ENCODE measurements at regions not wholly inside any gene's neighbourhood (a gene's known extent, or its start where the extent isn't known, plus 50 kb on each side); places are given as distances from the start of the nearest gene placed in this dataset.
"Not testable (repeated sequence)": the region's sequence is repeated elsewhere in the genome, so short reads cannot be mapped to it uniquely, and the experiment has no call there.

DNA sequence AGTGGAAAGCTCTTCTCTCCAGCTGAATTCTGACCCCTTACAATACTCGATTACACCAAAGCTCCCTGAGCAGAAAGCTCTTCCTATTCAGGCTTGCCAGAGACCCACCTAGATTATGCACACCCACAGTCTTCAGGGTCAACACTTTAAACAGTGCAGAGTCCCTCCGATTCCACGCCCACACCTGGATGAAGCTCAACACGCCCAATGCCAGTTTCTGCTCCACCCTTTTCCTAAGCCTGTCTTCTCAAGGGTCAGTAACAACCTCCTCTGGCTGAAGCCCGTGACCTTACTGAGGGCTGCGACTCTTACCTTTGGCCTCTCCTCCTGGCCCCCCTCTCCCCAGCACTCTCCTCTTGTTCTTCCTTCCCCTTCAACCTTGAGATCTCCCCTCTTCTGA is 492.0 kb upstream of the SALL3 start:
- CTCF ChIA-PET: no interaction called here
- DNase-seq (ENCODE audit: extremely low spot score): no peak
- POLR2A ChIA-PET: no interaction called here
- no peak for TF ChIP-seq CTBP1 (IDR thresholded peaks at IDR 0.05; ENCODE audit: borderline replicate concordance)
- TF ChIP-seq, protein P1, sequence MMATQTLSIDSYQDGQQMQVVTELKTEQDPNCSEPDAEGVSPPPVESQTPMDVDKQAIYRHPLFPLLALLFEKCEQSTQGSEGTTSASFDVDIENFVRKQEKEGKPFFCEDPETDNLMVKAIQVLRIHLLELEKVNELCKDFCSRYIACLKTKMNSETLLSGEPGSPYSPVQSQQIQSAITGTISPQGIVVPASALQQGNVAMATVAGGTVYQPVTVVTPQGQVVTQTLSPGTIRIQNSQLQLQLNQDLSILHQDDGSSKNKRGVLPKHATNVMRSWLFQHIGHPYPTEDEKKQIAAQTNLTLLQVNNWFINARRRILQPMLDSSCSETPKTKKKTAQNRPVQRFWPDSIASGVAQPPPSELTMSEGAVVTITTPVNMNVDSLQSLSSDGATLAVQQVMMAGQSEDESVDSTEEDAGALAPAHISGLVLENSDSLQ (IDR thresholded peaks at IDR 0.05): no peak

GRCh38 chr18:78492064-78492812 is 487.4 kb upstream of the SALL3 start:
- no peak for DNase-seq (ENCODE audit: extremely low spot score)
- POLR2A ChIA-PET: no interaction called here
- TF ChIP-seq, protein P1 (IDR thresholded peaks at IDR 0.05): no peak
- TF ChIP-seq L3MBTL2 (conservative IDR thresholded peaks at IDR 0.05): no peak
- TF ChIP-seq ELF4 (IDR thresholded peaks at IDR 0.05): no peak
- no peak for TF ChIP-seq NFRKB (IDR thresholded peaks at IDR 0.05)
- no peak for TF ChIP-seq FOXK2 (IDR thresholded peaks at IDR 0.05)
- TF ChIP-seq TARDBP (IDR thresholded peaks at IDR 0.05): no peak
- TF ChIP-seq LEF1 (IDR thresholded peaks at IDR 0.05; ENCODE audit: borderline replicate concordance): no peak
- no peak for TF ChIP-seq ZNF384 (IDR thresholded peaks at IDR 0.05)
- no peak for TF ChIP-seq FOXA1 (IDR thresholded peaks at IDR 0.05)
- TF ChIP-seq BHLHE40 (IDR thresholded peaks at IDR 0.05; ENCODE audit: borderline replicate concordance): no peak
- TF ChIP-seq ARNT (IDR thresholded peaks at IDR 0.05): no peak
- TF ChIP-seq SP1 (IDR thresholded peaks at IDR 0.05): no peak
- TF ChIP-seq SUZ12 (IDR thresholded peaks at IDR 0.05): no peak
- no peak for TF ChIP-seq FOXM1 (IDR thresholded peaks at IDR 0.05; ENCODE audit: borderline replicate concordance)
- TF ChIP-seq HDGF (IDR thresholded peaks at IDR 0.05; ENCODE audit: borderline replicate concordance): no peak
- no peak for TF ChIP-seq CTBP1 (IDR thresholded peaks at IDR 0.05; ENCODE audit: borderline replicate concordance)
- CTCF ChIA-PET: no interaction called here

DNA sequence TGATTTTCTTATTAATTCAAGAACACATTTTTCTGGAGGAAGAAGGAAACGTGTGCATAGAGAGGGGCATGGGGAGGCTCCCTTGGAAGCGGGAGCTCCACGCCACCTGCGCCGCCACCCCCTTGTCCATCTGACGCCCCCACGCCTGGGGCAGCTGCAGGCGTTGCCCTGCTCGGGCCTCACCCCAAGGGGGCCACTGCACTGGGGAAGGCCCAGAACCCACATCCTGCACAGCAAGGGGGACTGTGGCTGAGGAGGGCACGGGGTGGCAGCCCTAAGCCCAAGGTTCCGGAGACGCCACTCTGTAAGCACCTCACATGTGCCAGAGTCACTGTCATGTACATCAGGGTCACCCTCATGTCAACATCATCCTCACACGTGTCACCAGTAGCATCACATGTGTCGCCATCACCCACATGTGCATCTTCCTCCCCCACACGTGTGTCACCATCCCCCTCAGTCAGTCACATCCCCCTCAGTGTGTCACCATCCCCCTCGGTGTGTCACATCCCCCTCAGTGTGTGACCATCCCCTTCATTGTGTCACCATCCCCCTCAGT is 486.7 kb upstream of the SALL3 start:
- ChIA-PET CTCF (no interaction called here), POLR2A (no interaction called here)
- TF ChIP-seq NFRKB (IDR thresholded peaks at IDR 0.05) (no peak), ZNF384 (IDR thresholded peaks at IDR 0.05) (no peak), CTBP1 (IDR thresholded peaks at IDR 0.05; ENCODE audit: borderline replicate concordance) (no peak), TARDBP (IDR thresholded peaks at IDR 0.05) (no peak), FOXA1 (IDR thresholded peaks at IDR 0.05) (no peak), ELF4 (IDR thresholded peaks at IDR 0.05) (no peak), LEF1 (IDR thresholded peaks at IDR 0.05; ENCODE audit: borderline replicate concordance) (no peak), SUZ12 (IDR thresholded peaks at IDR 0.05) (no peak), SP1 (IDR thresholded peaks at IDR 0.05) (no peak), L3MBTL2 (conservative IDR thresholded peaks at IDR 0.05) (no peak)
- TF ChIP-seq, protein P1 (IDR thresholded peaks at IDR 0.05): no peak
- DNase-seq (ENCODE audit: extremely low spot score): no peak

GRCh38 chr18:78493490-78493889 is 486.1 kb upstream of the SALL3 start:
- POLR2A ChIA-PET; DNase-seq (ENCODE audit: extremely low spot score); CTCF ChIA-PET: not testable (repeated sequence)

DNA sequence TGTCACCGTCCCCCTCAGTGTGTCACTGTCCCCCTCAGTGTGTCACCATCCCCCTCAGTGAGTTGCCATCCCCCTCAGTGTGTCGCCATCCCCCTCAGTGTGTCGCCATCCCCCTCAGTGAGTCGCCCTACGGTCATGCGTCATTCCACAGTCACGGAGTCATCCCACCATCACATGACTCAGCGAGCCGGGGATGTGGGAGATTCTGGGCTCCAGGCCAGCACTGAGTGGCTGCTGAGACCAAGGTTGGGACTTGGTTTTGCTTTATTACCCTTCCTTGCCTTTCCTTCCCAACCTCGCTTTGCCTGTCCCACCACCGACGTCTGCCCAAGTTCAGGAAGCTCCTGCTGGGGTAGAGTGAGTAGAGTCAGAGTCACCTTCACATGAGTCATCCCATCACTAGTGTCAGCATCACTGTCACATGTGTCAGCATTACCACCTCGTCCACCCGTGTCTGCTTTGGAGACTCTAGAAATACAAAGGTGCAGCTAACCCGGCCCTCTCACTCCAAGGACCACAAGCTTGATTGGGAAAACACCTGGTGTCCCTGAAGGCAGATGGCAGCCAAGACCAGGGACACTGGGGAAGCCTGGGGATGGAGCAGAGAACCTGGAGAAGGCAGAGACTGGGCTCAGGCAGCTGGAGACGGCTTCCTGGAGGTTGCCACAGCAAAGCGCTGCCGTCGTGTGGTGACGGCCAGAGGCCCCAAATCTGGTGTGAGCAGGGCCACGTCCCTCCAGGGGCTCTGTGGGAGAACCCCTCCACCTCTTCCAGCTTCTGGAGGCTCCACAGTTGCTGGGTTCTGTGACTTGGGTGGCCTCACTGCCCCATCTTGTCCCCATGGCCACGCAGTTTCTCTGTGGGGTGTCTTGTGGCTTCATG is 485.2 kb upstream of the SALL3 start:
- DNase-seq (ENCODE audit: extremely low spot score): no peak
- TF ChIP-seq HDGF (IDR thresholded peaks at IDR 0.05; ENCODE audit: borderline replicate concordance) (no peak), ZNF384 (IDR thresholded peaks at IDR 0.05) (no peak), BHLHE40 (IDR thresholded peaks at IDR 0.05; ENCODE audit: borderline replicate concordance) (no peak), ARNT (IDR thresholded peaks at IDR 0.05) (no peak), LEF1 (IDR thresholded peaks at IDR 0.05; ENCODE audit: borderline replicate concordance) (no peak), FOXK2 (IDR thresholded peaks at IDR 0.05) (no peak), SUZ12 (IDR thresholded peaks at IDR 0.05) (no peak)
- TF ChIP-seq, protein P1 (IDR thresholded peaks at IDR 0.05): no peak
- POLR2A ChIA-PET: no interaction called here
- CTCF ChIA-PET: no interaction called here

- DNase-seq (ENCODE audit: extremely low spot score): no peak
- TF ChIP-seq L3MBTL2 (conservative IDR thresholded peaks at IDR 0.05): no peak
- POLR2A ChIA-PET: no interaction called here
- CTCF ChIA-PET: no interaction called here
Measured at GRCh38 chr18:78495550-78495949, 484.1 kb upstream of the SALL3 start.
